H9 (cell line): ENCODE measurements at regions not wholly inside any gene's neighbourhood (a gene's known extent, or its start where the extent isn't known, plus 50 kb on each side); places are given as distances from the start of the nearest gene placed in this dataset.

Experiments
- DNase-seq: peaks from one replicate; pipeline ENCODE4 v3.0.0-alpha.2; 2017
- H2AFZ ChIP-seq: one replicate; pipeline ENCODE4 v1.6.1; 2013; ENCODE audit warnings: mild to moderate bottlenecking, low read length, control low read depth, moderate library complexity
- H2AK5ac ChIP-seq: 2 replicates; pipeline ENCODE4 v1.6.1; 2013; ENCODE audit warnings: low read length, control low read depth, mixed read lengths; ENCODE audit not compliant: insufficient read length
- H2BK120ac ChIP-seq: one replicate; pipeline ENCODE4 v1.6.1; 2013; ENCODE audit warnings: low read depth, mild to moderate bottlenecking, low read length, control low read depth, inconsistent platforms; ENCODE audit not compliant: poor library complexity, severe bottlenecking
- H2BK12ac ChIP-seq: 2 replicates; pipeline ENCODE4 v1.6.1; 2013; ENCODE audit warnings: low read length, control low read depth, mixed read lengths, low read depth; ENCODE audit not compliant: insufficient read length
- H2BK15ac ChIP-seq: 2 replicates; pipeline ENCODE4 v1.6.1; 2013; ENCODE audit warnings: low read depth, low read length, control low read depth
- H2BK20ac ChIP-seq: one replicate; pipeline ENCODE4 v1.6.1; 2013; ENCODE audit warnings: low read depth, mild to moderate bottlenecking, low read length, control low read depth, inconsistent platforms; ENCODE audit not compliant: poor library complexity, severe bottlenecking
- H2BK5ac ChIP-seq: 2 replicates; pipeline ENCODE4 v1.6.1; 2013; ENCODE audit warnings: low read length, control low read depth, mixed read lengths; ENCODE audit not compliant: insufficient read length
- H3K14ac ChIP-seq: 2 replicates; pipeline ENCODE4 v1.6.1; 2013; ENCODE audit warnings: low read length, control low read depth; ENCODE audit not compliant: insufficient read depth
- H3K18ac ChIP-seq: 2 replicates; pipeline ENCODE4 v1.6.1; 2013; ENCODE audit warnings: low read depth, mild to moderate bottlenecking, mixed read lengths, low read length, control low read depth; ENCODE audit not compliant: insufficient read length
- H3K23ac ChIP-seq: 2 replicates; pipeline ENCODE4 v1.6.1; 2013; ENCODE audit warnings: low read length, control low read depth, mixed read lengths, low read depth; ENCODE audit not compliant: insufficient read length
- H3K23me2 ChIP-seq: 2 replicates; pipeline ENCODE4 v1.6.1; 2013; ENCODE audit warnings: low read depth, mild to moderate bottlenecking, mixed read lengths, low read length, control low read depth; ENCODE audit not compliant: insufficient read length, poor library complexity, severe bottlenecking
- H3K27ac ChIP-seq: 2 replicates; pipeline ENCODE4 v1.5.1; 2013; ENCODE audit warnings: low read length, control low read depth, mixed read lengths, low read depth; ENCODE audit not compliant: insufficient read length
- H3K27me3 ChIP-seq: 2 replicates; pipeline ENCODE4 v1.6.1; 2013; ENCODE audit warnings: low read length, control low read depth, inconsistent platforms; ENCODE audit not compliant: insufficient read depth
- H3K4ac ChIP-seq: 2 replicates; pipeline ENCODE4 v1.6.1; 2013; ENCODE audit warnings: low read depth, mild to moderate bottlenecking, control low read depth, inconsistent platforms, low read length, moderate library complexity
- H3K4me1 ChIP-seq: 2 replicates; pipeline ENCODE4 v1.6.1; 2013; ENCODE audit warnings: low read length, control low read depth, inconsistent platforms; ENCODE audit not compliant: insufficient read depth
- H3K4me2 ChIP-seq: 2 replicates; pipeline ENCODE4 v1.6.1; 2013; ENCODE audit warnings: low read length, control low read depth, mixed read lengths; ENCODE audit not compliant: insufficient read length, insufficient read depth
- H3K56ac ChIP-seq: 2 replicates; pipeline ENCODE4 v1.6.1; 2013; ENCODE audit warnings: low read depth, mild to moderate bottlenecking, mixed read lengths, low read length, control low read depth; ENCODE audit not compliant: insufficient read length
- H3K79me1 ChIP-seq: 2 replicates; pipeline ENCODE4 v1.6.1; 2013; ENCODE audit warnings: low read depth, mild to moderate bottlenecking, moderate library complexity, low read length, control low read depth, inconsistent platforms; ENCODE audit not compliant: insufficient read depth, poor library complexity, severe bottlenecking
- H3K79me2 ChIP-seq: 2 replicates; pipeline ENCODE4 v1.6.1; 2013; ENCODE audit warnings: low read length, control low read depth, inconsistent platforms; ENCODE audit not compliant: insufficient read depth
- H3K9ac ChIP-seq: 2 replicates; pipeline ENCODE4 v1.6.1; 2013; ENCODE audit warnings: low read length, control low read depth, mixed read lengths; ENCODE audit not compliant: insufficient read length; ENCODE audit errors: extremely low read depth
- H3K9me3 ChIP-seq: one replicate; pipeline ENCODE4 v1.6.1; 2013; ENCODE audit warnings: low read depth, low read length, inconsistent platforms; ENCODE audit not compliant: control insufficient read depth
- H3T11ph ChIP-seq: one replicate; pipeline ENCODE4 v1.6.1; 2013; ENCODE audit warnings: mild to moderate bottlenecking, low read length, control low read depth, inconsistent platforms
- H4K20me1 ChIP-seq: one replicate; pipeline ENCODE4 v1.6.1; 2013; ENCODE audit not compliant: control insufficient read depth, insufficient read length, insufficient read depth
- H4K5ac ChIP-seq: 2 replicates; pipeline ENCODE4 v1.6.1; 2013; ENCODE audit warnings: low read depth, mild to moderate bottlenecking, mixed read lengths, low read length, control low read depth; ENCODE audit not compliant: insufficient read length
- H4K8ac ChIP-seq: replicated peaks from 2 replicates; pipeline ENCODE4 v1.6.1; 2013; ENCODE audit warnings: low read length, control low read depth, mixed read lengths, low read depth; ENCODE audit not compliant: insufficient read length
- H4K91ac ChIP-seq: 2 replicates; pipeline ENCODE4 v1.6.1; 2013; ENCODE audit warnings: low read depth, mild to moderate bottlenecking, moderate library complexity, mixed read lengths, low read length, control low read depth; ENCODE audit not compliant: insufficient read length
- H3K27ac Mint-ChIP-seq, 3 experiments: 2 replicates in 2 of 3; 3 replicates in 1 of 3; pipeline ENCODE4 v1.8.0; 2020 to 2021; ENCODE audit warnings: mixed read lengths in 3 of 3, mild to moderate bottlenecking in 1 of 3, moderate library complexity in 1 of 3
- H3K27me3 Mint-ChIP-seq: 2 replicates; pipeline ENCODE4 v1.8.0; 2021; ENCODE audit warnings: low read depth, mild to moderate bottlenecking, moderate library complexity, mixed read lengths
- H3K36me3 Mint-ChIP-seq, 3 experiments: 2 replicates in 2 of 3; 3 replicates in 1 of 3; pipeline ENCODE4 v1.8.0; 2020 to 2021; ENCODE audit warnings: low read depth in 3 of 3, mixed read lengths in 3 of 3; ENCODE audit not compliant: insufficient read depth in 1 of 3
- H3K4me1 Mint-ChIP-seq, 2 experiments: 2 replicates each; pipeline ENCODE4 v1.8.0; 2020; ENCODE audit warnings: mixed read lengths in 2 of 2
- H3K4me3 Mint-ChIP-seq, 2 experiments: 2 replicates in 1 of 2; 3 replicates in 1 of 2; pipeline ENCODE4 v1.8.0; 2020 to 2021; ENCODE audit warnings: mild to moderate bottlenecking in 2 of 2, mixed read lengths in 2 of 2, moderate library complexity in 1 of 2
- H3K9me3 Mint-ChIP-seq, 2 experiments: 2 replicates in 1 of 2; 3 replicates in 1 of 2; pipeline ENCODE4 v1.8.0; 2020; ENCODE audit warnings: mild to moderate bottlenecking in 2 of 2, mixed read lengths in 2 of 2, moderate library complexity in 1 of 2
- CTCF ChIP-seq: fragments of 200-600 bp; sonication (generic); conservative IDR thresholded peaks from 3 replicates; pipeline ENCODE4 v1.8.0; 2021; ENCODE audit warnings: antibody characterized with exemption, mild to moderate bottlenecking
- WGBS: extraction: QIAGEN DNeasy Blood & Tissue Kit; methylation state at CpG from one replicate; pipeline ENCODE4 v1.1.7; 2013; ENCODE audit warnings: missing lambda C conversion rate, low lambda C conversion rate, mixed read lengths; ENCODE audit not compliant: insufficient read length; ENCODE audit errors: extremely low coverage; 5-methylcytosine and 5-hydroxymethylcytosine counted together

- Histone ChIP-seq H3K79me1 (no peaks in the 10 kb centered on the region), H3T11ph (no peak overlapping the region), H3K18ac (no peak overlapping the region), H4K91ac (no peak overlapping the region), H2AFZ (no peak overlapping the region), H3K4ac (no peak overlapping the region), H4K5ac (no peak overlapping the region), H3K4me2 (no peak overlapping the region), H3K9me3 (no peaks in the 10 kb centered on the region), H2BK5ac (no peak overlapping the region), H2BK20ac (no peak overlapping the region), H3K4me1 (no peaks in the 10 kb centered on the region), H2AK5ac (no peak overlapping the region), H2BK12ac (no peak overlapping the region), H4K20me1 (no peaks in the 10 kb centered on the region), H2BK120ac (no peak overlapping the region), H3K9ac (no peak overlapping the region), H3K14ac (no peak overlapping the region), H3K23me2 (no peaks in the 10 kb centered on the region), H3K56ac (no peak overlapping the region), H2BK15ac (no peak overlapping the region), H4K8ac (no peak overlapping the region), H3K27me3 (no peaks in the 10 kb centered on the region), H3K23ac (no peak overlapping the region), H3K79me2 (no peaks in the 10 kb centered on the region), H3K27ac (no peak overlapping the region)
- Mint-ChIP-seq H3K9me3 (no peaks in the 10 kb centered on the region), H3K4me1 (no peaks in the 10 kb centered on the region), H3K27me3 (no peaks in the 10 kb centered on the region), H3K4me3 (no peak overlapping the region), H3K36me3 (no peaks in the 10 kb centered on the region), H3K27ac (no peak overlapping the region)
- TF ChIP-seq CTCF = no peak
- DNase-seq = no peak
- WGBS = no CpG with 5 or more reads among the region's 3 CpGs
Measured at GRCh38 chr3:159165961-159166360, 364.1 kb downstream of the MFSD1 start.
